Prostate gland (tissue), 2 donors: ENCODE measurements at regions not wholly inside any gene's neighbourhood (a gene's known extent, or its start where the extent isn't known, plus 50 kb on each side); places are given as distances from the start of the nearest gene placed in this dataset.

ENCODE experiments used
- DNase-seq: peaks from one replicate; pipeline ENCODE4 v3.0.0-alpha.2; 2019; ENCODE audit warnings: low spot score
- H3K27ac ChIP-seq, 2 donors: fragments of 200-600 bp; sonication (generic); 2 replicates each; pipeline ENCODE4 v1.5.1; 2017 to 2019
- H3K27me3 ChIP-seq: fragments of 200-600 bp; sonication (generic); replicated peaks from 2 replicates; pipeline ENCODE4 v1.5.1; 2019; ENCODE audit not compliant: insufficient read depth
- H3K36me3 ChIP-seq, 2 donors: fragments of 200-600 bp; sonication (generic); 1 replicate in 1 of 2; 2 replicates in 1 of 2; pipeline versions ENCODE4 v1.5.1 to v1.8.1; 2017 to 2019
- H3K4me1 ChIP-seq: fragments of 200-600 bp; sonication (generic); replicated peaks from 2 replicates; pipeline ENCODE4 v1.5.1; 2019
- H3K4me3 ChIP-seq, 2 donors: fragments of 200-600 bp; sonication (generic); 2 replicates each; pipeline ENCODE4 v1.5.1; 2017 to 2019
- H3K9me3 ChIP-seq: fragments of 200-600 bp; sonication (generic); 2 replicates; pipeline ENCODE4 v1.5.1; 2017
- POLR2A ChIP-seq: fragments of 450-650 bp; IDR thresholded peaks from one replicate; pipeline ENCODE4 v1.6.1; 2016; ENCODE audit warnings: antibody characterized with exemption, mild to moderate bottlenecking
- POLR2AphosphoS5 ChIP-seq: sonication (generic); formaldehyde crosslinking; IDR thresholded peaks from one replicate; pipeline ENCODE4 v1.6.1; 2017; ENCODE audit warnings: antibody characterized with exemption
- WGBS: methylation state at CpG from one replicate; pipeline ENCODE4 v1.1.5; 2018; 5-methylcytosine and 5-hydroxymethylcytosine counted together
- intact Hi-C: fragments of 100-400 bp; cut with DNase I; formaldehyde crosslinking; loops from one replicate; pipeline ENCODE4 v1.14.2; 2022
- TF ChIP-seq, protein P1 (sequence below), 4 experiments: fragments of 200-600 bp in 2 of 4; fragments of 450-650 bp in 2 of 4; sonication (generic) in 2 of 4; IDR thresholded peaks; 1 replicate in 3 of 4; 2 replicates in 1 of 4; pipeline ENCODE4 v1.5.1; 2016 to 2019; ENCODE audit warnings: antibody characterized with exemption in 4 of 4, mild to moderate bottlenecking in 2 of 4, moderate library complexity in 2 of 4

DNA sequence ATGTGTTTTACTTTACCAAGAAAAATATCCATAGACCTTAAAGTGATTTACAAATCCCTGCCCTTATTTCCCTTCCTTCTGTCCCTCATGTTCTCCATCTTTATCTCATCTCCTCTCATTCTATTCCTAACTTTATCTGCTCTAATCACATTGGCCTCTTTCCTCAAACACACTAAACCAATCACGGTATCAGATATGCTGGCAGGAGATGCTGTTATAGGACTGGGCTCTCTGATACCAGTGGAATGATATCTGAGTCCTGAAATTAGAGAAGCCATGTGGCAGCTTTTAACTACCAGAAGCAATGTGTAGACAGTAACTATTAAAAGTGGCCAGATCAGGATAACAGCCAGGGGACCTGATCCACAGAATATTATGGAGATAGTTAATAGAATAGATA is 49.9 kb upstream of the GIMD1 start:
- DNase-seq, result no peak
- Histone ChIP-seq H3K4me1 (no peaks in the 10 kb centered on the region), H3K36me3 (no peaks in the 10 kb centered on the region), H3K9me3 (no peaks in the 10 kb centered on the region), H3K4me3 (no peak overlapping the region), H3K27ac (no peak overlapping the region), H3K27me3 (no peaks in the 10 kb centered on the region)
- no peak for TF ChIP-seq POLR2A
- no peak for TF ChIP-seq POLR2AphosphoS5
- TF ChIP-seq, protein P1, sequence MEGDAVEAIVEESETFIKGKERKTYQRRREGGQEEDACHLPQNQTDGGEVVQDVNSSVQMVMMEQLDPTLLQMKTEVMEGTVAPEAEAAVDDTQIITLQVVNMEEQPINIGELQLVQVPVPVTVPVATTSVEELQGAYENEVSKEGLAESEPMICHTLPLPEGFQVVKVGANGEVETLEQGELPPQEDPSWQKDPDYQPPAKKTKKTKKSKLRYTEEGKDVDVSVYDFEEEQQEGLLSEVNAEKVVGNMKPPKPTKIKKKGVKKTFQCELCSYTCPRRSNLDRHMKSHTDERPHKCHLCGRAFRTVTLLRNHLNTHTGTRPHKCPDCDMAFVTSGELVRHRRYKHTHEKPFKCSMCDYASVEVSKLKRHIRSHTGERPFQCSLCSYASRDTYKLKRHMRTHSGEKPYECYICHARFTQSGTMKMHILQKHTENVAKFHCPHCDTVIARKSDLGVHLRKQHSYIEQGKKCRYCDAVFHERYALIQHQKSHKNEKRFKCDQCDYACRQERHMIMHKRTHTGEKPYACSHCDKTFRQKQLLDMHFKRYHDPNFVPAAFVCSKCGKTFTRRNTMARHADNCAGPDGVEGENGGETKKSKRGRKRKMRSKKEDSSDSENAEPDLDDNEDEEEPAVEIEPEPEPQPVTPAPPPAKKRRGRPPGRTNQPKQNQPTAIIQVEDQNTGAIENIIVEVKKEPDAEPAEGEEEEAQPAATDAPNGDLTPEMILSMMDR (IDR thresholded peaks at IDR 0.05), result no peak
- intact Hi-C loops, result no loop called here
- WGBS, result 19% methylated on average over 1 of the region's 1 CpG
